Naive B cell (primary cell): ENCODE measurements at regions not wholly inside any gene's neighbourhood (a gene's known extent, or its start where the extent isn't known, plus 50 kb on each side); places are given as distances from the start of the nearest gene placed in this dataset.

Source experiments
- ATAC-seq, 2 donors: fragments of 150-1000 bp; cut with Tn5 transposase; 2 replicates each; pipeline ENCODE4 v1.10.0; 2021; ENCODE audit warnings: low read depth in 2 of 2, mild to moderate bottlenecking in 2 of 2, moderate library complexity in 2 of 2
- DNase-seq: peaks from one replicate; pipeline ENCODE4 v3.0.0; 2022
- H3K27ac Mint-ChIP-seq, 6 donors: one replicate each; pipeline ENCODE4 v1.8.0; 2020 to 2022; ENCODE audit warnings: mild to moderate bottlenecking in 6 of 6, mixed read lengths in 6 of 6, moderate library complexity in 5 of 6, inconsistent platforms in 2 of 6
- H3K27me3 Mint-ChIP-seq, 3 donors: one replicate each; pipeline ENCODE4 v1.8.0; 2021 to 2022; ENCODE audit warnings: mixed read lengths in 3 of 3, mild to moderate bottlenecking in 1 of 3
- H3K36me3 Mint-ChIP-seq, 2 donors: one replicate each; pipeline ENCODE4 v1.8.0; 2020 to 2022; ENCODE audit warnings: mixed read lengths in 2 of 2, inconsistent platforms in 1 of 2, mild to moderate bottlenecking in 1 of 2
- H3K4me1 Mint-ChIP-seq, 3 donors: one replicate each; pipeline ENCODE4 v1.8.0; 2020 to 2022; ENCODE audit warnings: mixed read lengths in 3 of 3, inconsistent platforms in 1 of 3, mild to moderate bottlenecking in 1 of 3, moderate library complexity in 1 of 3
- H3K4me3 Mint-ChIP-seq, 8 donors: one replicate each; pipeline ENCODE4 v1.8.0; 2020 to 2022; ENCODE audit warnings: mild to moderate bottlenecking in 8 of 8, mixed read lengths in 8 of 8, moderate library complexity in 8 of 8, inconsistent platforms in 2 of 8
- H3K9me3 Mint-ChIP-seq, 7 donors: one replicate each; pipeline ENCODE4 v1.8.0; 2020 to 2022; ENCODE audit warnings: mixed read lengths in 7 of 7, mild to moderate bottlenecking in 5 of 7, inconsistent platforms in 2 of 7, moderate library complexity in 1 of 7

- no peaks in the 10 kb centered on the region for H3K36me3 Mint-ChIP-seq
- H3K27me3 Mint-ChIP-seq, result peaks cover 11 to 25% (median 19%) of the 10 kb centered on the region in 3 donors
- H3K9me3 Mint-ChIP-seq, result peaks cover 0 to 5% (median 0%) of the 10 kb centered on the region in 7 donors
- no peak overlapping the region for H3K4me3 Mint-ChIP-seq
- peaks cover 5 to 10% (median 7%) of the 10 kb centered on the region in 3 donors for H3K4me1 Mint-ChIP-seq
- no peak overlapping the region for H3K27ac Mint-ChIP-seq
- DNase-seq, result no peak
- no peak for ATAC-seq
Measured at GRCh38 chr6:169839493-169839892, 88.1 kb downstream of the ERMARD start.

GRCh38 chr6:169839029-169839481, 87.6 kb downstream of the ERMARD start:
- Mint-ChIP-seq H3K27me3 (peaks cover 11 to 21% (median 15%) of the 10 kb centered on the region in 3 donors), H3K36me3 (no peaks in the 10 kb centered on the region), H3K4me3 (no peak overlapping the region), H3K27ac (no peak overlapping the region), H3K9me3 (peaks cover 0 to 5% (median 0%) of the 10 kb centered on the region in 7 donors), H3K4me1 (peaks cover 5 to 7% (median 6%) of the 10 kb centered on the region in 3 donors)
- no peak for DNase-seq
- no peak for ATAC-seq

GRCh38 chr6:169838346-169839028, 87.1 kb downstream of the ERMARD start:
- DNase-seq (no peak), ATAC-seq (peak in 1 of 2 donors; percentile 8)
- H3K4me3 Mint-ChIP-seq, result peak overlapping the region in 1 of 8 donors; percentile 66
- no peaks in the 10 kb centered on the region for H3K36me3 Mint-ChIP-seq
- H3K27me3 Mint-ChIP-seq, result peaks cover 12 to 22% (median 17%) of the 10 kb centered on the region in 3 donors
- peaks cover 0 to 5% (median 0%) of the 10 kb centered on the region in 7 donors for H3K9me3 Mint-ChIP-seq
- peaks cover 5 to 7% (median 5%) of the 10 kb centered on the region in 3 donors for H3K4me1 Mint-ChIP-seq
- H3K27ac Mint-ChIP-seq, result peak overlapping the region in 1 of 6 donors; percentile 74

- no peaks in the 10 kb centered on the region for H3K36me3 Mint-ChIP-seq
- peaks cover 14 to 21% (median 17%) of the 10 kb centered on the region in 3 donors for H3K27me3 Mint-ChIP-seq
- ATAC-seq (peak in 1 of 2 donors; percentile 32), DNase-seq (peak; percentile 8)
- peaks cover 5 to 7% (median 5%) of the 10 kb centered on the region in 3 donors for H3K4me1 Mint-ChIP-seq
- H3K4me3 Mint-ChIP-seq, result no peak overlapping the region
- H3K27ac Mint-ChIP-seq, result no peak overlapping the region
- H3K9me3 Mint-ChIP-seq, result peaks cover 0 to 5% (median 0%) of the 10 kb centered on the region in 7 donors
Measured at GRCh38 chr6:169837529-169838250, 86.3 kb downstream of the ERMARD start.

GRCh38 chr6:169833258-169833794, 81.9 kb downstream of the ERMARD start:
- Mint-ChIP-seq H3K9me3 (peaks cover 0 to under 1% (median 0%) of the 10 kb centered on the region in 7 donors), H3K4me1 (peaks cover 5 to 7% (median 5%) of the 10 kb centered on the region in 3 donors), H3K36me3 (no peaks in the 10 kb centered on the region), H3K27me3 (peaks cover 19 to 36% (median 30%) of the 10 kb centered on the region in 3 donors), H3K27ac (no peak overlapping the region), H3K4me3 (no peak overlapping the region)
- no peak for DNase-seq
- ATAC-seq, result no peak

DNA sequence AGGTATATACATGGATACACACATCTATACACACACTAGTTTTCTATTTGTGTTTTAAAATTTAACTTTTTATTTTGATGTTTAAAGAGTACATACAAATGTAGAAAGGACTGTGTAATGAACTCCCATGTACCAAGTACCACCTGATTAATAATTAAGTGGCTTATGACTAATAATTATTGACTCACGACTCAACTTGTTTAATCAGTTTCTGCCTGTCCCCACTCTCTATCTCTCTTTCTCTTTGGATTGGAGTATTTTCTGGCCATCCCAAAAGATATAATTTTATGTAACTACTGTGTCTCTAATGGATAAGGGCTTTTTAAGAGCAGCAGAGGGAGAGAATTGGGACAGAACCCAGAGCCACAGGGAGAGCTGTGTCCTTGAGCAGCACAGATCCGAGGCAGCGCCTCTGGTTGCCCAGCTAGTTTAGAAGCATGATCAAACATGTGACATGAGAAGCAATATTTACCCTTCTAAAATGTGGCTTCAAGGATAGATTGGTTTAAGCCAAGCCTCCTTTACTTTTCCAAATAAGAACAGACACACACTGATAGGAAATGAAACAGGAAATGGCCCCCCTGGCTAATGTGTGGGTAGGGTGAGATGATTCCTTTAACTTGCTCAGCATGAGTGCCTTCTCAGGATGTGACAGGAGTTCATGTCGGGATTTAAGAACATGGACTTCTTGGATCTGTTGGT, 81.0 kb downstream of the ERMARD start:
- H3K4me3 Mint-ChIP-seq, result no peak overlapping the region
- peaks cover 0 to 3% (median 0%) of the 10 kb centered on the region in 7 donors for H3K9me3 Mint-ChIP-seq

GRCh38 chr6:169831450-169832246, 80.2 kb downstream of the ERMARD start:
- Mint-ChIP-seq H3K4me3 (no peak overlapping the region), H3K4me1 (peaks cover 3 to 7% (median 5%) of the 10 kb centered on the region in 3 donors), H3K9me3 (peaks cover 0 to 8% (median 5%) of the 10 kb centered on the region in 7 donors), H3K36me3 (peaks cover 0 to 5% of the 10 kb centered on the region in 2 donors), H3K27me3 (peaks cover 19 to 50% (median 43%) of the 10 kb centered on the region in 3 donors), H3K27ac (peak overlapping the region in 3 of 6 donors; percentile 40 to 90 (median 88))
- DNase-seq, result peak; percentile 51
- ATAC-seq, result peak; percentile 38 to 49

More for the DNA sequence above, 81.0 kb downstream of the ERMARD start:
- peaks cover 19 to 42% (median 35%) of the 10 kb centered on the region in 3 donors for H3K27me3 Mint-ChIP-seq
- DNase-seq (no peak), ATAC-seq (no peak)
- no peaks in the 10 kb centered on the region for H3K36me3 Mint-ChIP-seq
- H3K27ac Mint-ChIP-seq, result no peak overlapping the region
- H3K4me1 Mint-ChIP-seq, result peaks cover 3 to 7% (median 5%) of the 10 kb centered on the region in 3 donors
